ENCODE measurements at regions not wholly inside any gene's neighbourhood (a gene's known extent, or its start where the extent isn't known, plus 50 kb on each side); places are given as distances from the start of the nearest gene placed in this dataset.

DNA sequence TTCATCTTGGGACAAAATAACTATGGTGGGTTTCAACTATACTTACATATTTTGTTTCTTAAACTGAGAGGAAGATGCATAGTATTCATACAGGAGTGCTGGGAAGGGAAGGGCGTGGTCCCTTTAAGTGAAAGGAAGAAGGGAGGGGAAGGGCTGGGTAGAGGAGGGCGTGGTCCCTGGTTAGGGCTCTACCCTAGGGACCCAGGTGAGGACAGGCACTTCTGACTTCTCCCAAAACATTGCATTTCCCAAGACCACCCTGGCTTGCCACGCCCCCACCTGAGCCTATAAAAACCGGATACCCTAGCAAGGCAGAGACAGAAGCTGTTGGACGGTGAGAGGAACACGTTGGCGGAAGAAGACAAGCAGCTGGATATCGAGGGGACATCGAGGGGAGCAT, 157.6 kb upstream of the PLXNA4 start:
- DNase-seq (ENCODE audit: low spot score): no peak

DNA sequence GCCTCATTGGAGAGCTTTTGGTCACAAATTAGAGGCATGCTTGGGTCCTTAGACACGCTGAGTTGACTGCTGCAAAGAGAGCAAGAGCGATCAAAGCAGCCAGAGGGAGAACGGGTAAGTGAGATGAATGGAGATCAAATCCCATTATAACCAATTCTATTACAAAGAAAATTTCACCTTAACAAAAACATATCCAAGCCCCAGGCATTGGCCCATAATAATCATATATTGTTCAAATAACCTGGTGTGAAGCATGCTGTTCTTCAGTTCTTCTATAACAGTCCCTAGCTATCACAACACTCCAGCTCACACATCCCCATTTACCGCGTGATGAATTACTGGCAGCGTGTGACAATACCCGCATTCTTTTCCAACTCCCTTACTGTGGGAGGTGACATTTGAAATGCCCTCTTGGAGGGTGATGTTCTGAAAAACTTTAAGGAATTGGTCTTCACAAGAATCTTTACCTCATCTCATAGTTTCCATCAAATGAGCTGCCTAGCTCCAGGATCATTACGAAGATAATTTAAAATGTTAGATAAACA, 156.1 kb upstream of the PLXNA4 start:
- DNase-seq (ENCODE audit: low spot score): no peak

DNA sequence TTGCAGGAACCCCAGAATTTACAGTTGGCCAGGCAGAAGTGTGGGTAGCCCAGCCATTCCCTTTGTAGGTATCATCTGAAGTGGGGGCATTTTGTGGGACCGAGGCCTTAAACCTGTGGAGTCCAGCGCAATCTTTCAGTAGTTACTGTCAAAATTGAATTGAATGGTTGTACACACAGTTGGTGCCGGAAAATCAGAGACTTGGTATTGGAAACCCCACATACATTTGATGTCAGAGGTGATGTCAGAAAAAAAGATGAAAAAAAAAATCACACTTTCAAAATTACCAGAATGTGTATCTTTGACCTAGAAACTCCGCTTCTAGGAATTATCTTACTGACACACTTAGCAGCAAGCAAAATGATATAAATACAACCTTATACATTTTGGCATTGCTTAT, 153.8 kb upstream of the PLXNA4 start:
- no peak for DNase-seq (ENCODE audit: low spot score)

DNA sequence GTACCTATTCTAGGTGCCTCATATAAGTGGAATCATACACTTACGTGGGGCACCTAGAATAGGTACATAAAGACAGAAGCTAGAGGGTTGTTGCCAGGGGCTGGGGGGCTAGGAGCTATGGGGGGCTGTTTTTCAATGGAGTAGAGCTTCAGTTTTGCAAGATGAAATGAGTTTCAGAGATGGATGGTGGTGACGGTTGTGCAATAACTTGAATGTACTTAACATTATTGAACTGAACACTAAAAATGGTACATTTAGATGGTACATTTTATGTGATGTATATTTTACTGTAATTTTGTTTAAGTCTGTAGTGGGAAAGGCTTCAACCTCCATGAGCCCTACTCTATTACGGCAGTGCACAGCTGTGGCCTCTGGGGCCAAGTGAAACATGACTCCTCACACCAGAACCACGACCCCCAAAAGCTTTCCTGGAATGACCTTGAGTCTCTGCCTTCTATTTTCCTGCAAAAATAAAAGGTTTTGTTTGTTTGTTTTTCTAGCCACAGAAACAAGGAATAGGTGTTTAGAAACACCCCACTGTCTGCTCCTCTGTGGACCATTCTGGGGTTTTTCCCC, 147.3 kb upstream of the PLXNA4 start:
- DNase-seq (ENCODE audit: low spot score): no peak

DNA sequence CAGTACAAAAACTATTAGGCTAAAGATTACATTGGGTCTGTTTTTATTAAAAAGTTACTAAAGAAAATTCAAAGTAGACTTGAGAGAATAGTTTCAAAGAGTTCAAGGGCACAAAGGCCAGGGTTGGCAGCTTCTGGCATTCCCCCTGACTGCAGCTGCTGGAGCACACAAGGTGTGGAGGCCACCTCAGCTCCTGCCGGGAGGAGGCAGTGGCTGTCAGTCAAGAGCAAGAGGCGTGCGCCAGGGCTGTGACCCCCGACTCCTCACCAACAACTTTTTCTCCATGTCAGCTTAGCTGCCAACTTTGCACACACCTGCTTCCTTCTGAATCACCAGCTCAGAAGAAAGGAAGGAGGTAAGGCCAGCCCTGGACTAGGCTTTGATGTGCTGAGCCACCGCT, 144.6 kb upstream of the PLXNA4 start:
- DNase-seq (ENCODE audit: low spot score): no peak

DNA sequence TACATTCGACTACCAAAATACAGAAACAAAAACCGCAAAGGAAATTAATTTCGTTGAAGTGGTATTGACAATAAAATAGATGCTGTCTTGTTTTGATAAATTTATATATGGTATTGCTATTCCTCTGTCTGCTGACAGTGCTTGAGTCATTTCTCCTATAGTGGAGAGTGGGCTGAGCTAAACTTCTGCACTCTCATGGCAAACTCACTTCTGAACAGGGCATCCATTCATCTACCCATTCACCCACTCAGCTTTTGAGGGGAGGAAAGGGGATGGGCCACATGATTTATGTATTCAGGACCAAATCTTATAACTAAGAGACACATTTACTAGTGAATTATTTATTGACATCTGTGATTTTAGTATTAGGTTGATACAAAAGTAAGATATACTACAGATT, 137.6 kb upstream of the PLXNA4 start:
- DNase-seq (ENCODE audit: low spot score): no peak

DNA sequence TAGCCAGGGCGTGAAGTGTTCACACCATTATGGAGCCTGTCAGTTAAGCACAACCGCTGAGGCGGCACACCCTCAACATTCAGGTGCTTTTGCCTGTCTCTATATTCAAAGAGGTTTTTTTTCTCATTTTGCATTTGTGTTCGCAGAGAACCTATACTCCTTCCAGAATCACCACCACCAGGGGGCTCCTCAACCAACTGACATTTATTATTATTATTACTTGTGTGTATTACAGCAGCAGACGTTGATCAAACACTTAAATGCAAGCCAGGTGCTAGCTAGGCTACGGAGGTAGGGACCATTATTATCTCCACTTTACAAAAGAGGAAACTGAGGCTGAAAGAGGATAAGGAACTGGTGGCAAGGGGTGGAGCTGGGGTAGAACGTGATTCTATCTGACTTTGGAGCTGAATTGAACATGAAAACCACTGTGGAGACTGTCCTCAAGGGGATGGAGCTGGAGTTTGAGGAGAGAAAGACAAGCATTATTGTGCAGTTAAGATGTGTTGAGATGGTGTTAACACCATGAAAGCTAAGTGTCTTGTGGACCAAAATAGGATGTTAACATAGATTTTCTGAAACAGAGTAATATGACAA, 133.8 kb upstream of the PLXNA4 start:
- DNase-seq (ENCODE audit: low spot score): no peak

DNA sequence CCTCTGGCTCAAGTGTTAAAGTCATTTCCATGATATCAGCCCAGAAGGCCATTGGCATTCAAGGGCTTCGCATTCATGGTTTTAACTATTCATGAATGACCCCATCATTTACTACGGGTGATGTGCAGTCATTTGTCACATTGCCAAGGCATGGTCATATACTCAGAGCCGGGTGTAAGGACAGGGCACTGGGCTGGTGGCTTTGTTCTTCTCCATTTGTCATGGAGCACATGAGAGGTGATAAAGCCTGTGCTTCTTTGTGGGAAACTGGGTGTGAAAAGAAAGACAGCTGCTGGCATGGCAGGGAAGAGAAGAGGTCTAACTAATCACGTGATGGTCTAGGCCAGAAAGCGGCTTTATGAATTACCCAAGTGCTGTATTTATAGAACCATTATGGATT, 132.2 kb upstream of the PLXNA4 start:
- no peak for DNase-seq (ENCODE audit: low spot score)

DNA sequence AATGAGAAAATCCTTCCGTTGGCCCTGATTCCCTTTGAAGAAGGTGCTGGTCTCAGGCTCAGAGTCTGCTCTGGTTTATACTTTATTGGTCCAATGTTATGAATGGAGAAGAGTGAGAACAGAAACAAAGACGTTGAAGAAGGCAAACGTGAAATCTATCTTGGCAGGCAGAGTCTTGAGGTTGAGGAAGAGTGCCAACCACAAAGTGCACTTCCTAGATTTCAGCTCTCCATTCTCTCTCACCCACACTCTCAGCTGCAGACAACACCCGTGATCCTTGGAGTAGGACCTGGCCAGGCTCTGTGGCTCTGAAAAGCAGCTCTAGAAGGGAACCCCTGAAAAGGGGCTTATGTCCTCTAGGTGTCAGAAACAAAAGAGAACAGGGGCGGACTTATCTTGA, 128.9 kb upstream of the PLXNA4 start:
- peak; percentile 67 for DNase-seq (ENCODE audit: low spot score)

DNA sequence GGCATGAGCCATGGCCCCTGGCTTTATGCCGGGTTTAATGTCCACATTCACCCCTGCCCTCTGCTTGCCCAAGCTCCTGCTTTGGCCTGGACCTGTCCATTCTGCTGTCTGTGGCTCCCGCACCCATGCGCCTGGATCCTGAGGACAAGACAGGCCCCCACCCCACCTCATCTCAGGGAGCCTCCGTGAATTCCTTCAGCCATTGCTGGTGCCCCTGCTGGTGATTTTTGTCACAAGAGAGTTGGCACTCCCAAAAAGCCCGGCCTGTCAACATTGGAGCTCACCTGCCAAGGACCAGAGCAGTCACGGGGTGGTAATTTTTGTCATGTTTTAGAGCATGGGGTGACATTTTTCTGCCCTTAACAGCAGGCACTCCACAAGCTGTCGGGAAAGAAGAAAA, 127.5 kb upstream of the PLXNA4 start:
- no peak for DNase-seq (ENCODE audit: low spot score)

DNA sequence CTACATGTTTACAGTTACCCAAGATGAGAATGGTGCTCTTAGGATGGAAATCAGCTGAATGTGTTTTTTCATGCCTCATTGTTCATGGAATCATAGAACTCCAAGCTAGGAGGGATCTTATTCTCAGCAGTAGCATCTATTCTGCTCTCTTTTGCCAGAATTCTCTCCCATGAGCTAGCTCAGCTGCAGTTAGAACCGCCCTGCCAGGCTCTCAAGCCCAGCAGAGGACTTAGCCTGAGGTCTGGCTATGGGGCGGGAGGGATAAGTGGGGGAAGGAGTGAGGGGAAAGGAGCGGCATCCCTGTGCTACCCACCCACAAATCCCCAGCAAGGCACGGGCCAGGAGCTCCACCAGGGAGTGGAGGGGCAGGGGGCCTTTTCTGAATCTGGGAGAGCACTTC, 120.7 kb upstream of the PLXNA4 start:
- no peak for DNase-seq (ENCODE audit: low spot score)

DNA sequence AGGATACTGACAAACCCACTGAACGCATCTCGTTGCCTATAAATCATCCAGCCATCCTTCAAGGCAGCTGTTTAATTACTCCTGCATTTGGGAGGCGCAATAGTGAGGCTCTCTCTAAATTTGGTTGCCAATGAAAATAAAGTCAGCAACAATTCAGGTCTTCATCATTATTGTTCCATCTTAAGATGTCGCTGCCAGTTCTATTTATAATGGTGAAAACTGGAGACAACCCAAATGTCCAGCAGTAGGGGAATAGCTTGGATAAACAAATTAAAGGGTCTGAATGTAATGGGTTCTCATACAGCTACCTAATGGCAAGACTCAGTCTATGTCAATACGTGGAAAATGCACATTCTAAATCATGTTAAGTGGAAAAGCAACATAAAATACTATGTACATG, 120.1 kb upstream of the PLXNA4 start:
- DNase-seq (ENCODE audit: low spot score): no peak

DNA sequence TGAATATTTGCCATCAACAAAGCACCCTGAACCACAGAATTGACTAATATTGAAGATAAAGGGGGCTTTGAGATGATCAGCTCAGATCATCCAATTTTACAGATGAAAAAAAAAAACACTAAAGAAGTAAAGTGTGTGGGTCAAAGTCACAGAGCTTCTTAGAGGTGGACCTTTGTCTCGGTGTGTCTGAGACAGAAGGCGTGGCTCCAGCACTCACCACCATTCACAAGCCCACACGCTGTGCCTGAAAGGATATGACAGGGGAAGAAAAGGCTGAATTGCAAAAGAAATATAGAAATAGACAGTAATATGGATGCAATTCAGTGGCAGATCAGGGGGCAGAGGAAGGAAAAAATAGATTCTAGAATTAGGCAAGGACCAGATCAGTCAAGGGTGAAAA, 114.9 kb upstream of the PLXNA4 start:
- no peak for DNase-seq (ENCODE audit: low spot score)

DNA sequence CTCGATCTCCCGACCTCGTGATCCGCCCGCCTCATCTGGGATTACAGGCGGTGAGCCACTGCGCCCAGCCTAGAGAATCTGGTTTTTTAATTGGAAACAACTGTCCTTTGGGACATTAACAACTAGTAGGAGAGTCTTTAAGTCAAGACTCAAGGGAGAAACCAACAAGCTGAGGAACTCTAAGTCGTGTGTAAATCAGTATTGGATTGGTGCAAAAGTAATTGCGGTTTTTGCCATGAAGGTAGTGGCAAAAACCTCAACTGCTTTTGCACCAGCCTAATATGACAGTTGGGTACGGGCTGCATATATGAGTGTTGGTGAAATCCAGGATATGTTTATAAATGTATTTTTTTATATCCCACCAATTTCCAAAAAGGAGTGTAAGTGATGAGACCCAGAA, 113.9 kb upstream of the PLXNA4 start:
- DNase-seq (ENCODE audit: low spot score): no peak

DNA sequence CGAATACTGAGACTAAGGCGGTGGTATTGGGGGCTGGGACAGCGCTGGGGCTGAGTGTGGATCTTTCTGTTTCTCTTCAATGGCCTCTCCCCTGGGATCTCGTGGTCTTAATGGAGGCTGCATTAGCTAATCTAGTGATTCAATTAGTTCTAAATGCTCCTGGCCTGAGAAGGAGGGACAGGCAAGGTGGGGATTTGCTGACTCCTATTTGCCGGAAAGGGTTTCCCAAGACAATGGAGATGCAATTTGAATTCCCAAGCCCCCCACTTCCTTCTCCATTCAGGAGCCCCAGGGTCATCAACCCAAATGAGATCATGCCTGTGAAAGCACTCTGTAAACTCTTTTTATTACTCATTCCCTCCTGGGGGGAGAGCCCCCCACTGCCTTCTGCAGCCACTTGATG, 111.7 kb upstream of the PLXNA4 start:
- DNase-seq (ENCODE audit: low spot score): no peak

DNA sequence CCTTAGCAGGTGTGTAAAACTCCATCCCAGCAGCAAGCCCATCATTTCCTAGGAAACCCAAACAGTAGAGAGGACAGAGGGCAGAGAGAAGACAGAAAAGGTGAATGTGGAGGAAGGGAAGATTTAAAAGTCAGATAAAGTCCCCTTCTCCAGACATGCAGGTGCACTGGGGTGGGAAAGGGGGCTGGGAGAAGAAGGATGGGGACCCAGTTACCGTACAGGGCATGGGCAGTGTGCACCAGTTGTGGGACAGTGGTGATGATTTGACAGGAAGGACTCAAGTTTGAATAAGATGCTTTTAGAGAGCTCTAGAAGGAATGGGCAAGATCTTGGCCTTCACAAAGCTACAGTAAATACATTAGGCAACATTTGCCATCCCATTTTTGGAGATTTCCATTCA, 110.7 kb upstream of the PLXNA4 start:
- DNase-seq (ENCODE audit: low spot score): no peak

DNA sequence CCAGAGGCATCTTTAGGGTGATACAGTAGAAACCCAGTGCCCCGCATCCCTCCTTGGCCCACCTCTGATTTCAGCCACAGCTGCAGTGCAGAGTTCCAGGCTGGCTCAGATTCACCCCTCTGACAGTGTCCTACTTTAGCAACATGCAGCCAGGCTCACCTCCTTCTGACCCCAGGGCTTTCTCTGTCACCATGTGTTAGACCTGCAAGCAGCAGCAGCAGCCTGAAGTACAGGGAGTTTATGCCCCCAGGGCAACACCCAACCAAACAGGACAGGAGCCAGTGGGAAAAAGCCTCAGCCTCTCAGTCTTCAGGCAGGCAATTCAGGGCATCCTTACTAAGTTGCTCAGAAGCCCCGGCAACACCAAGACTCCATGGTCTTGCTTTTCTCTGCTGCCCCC, 109.0 kb upstream of the PLXNA4 start:
- DNase-seq (ENCODE audit: low spot score): no peak

DNA sequence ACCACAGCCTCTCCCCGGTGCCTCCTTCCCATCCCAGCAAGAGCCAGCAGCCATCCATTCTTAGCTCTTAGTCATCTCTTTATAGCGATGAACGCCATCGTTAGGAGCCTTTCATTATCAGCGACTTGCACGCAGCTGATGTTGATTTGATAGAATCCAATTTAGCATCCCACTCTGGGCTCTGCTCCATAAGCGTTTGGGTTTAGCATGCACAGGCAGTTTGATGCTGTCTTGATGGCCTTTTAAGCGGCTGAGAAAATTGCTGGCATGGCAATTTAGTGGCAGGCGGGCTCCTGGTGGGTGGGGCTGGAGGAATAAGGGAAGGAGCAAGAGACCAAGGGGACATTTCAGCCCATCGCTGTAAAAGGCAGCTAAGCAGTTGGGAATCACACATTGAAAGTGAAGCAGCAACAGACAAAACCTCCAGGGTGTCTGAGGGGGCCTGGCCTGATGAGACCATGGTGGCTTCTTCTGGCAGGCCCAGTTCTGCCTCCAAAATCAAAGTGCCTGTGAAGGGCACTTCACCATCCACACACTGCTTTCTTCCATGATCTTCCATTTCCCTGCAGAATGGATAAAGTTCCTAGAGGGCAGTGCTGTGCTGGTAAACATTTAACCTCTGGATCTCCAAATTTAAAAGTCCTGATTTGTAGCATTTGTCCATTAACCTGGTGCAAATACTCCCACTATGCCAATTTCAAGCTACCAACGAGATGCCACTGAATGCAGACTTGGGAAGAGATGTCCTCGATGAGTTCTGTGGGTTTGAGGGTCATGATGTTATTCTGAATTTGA, 107.8 kb upstream of the PLXNA4 start:
- peak; percentile 10 for DNase-seq (ENCODE audit: low spot score)

DNA sequence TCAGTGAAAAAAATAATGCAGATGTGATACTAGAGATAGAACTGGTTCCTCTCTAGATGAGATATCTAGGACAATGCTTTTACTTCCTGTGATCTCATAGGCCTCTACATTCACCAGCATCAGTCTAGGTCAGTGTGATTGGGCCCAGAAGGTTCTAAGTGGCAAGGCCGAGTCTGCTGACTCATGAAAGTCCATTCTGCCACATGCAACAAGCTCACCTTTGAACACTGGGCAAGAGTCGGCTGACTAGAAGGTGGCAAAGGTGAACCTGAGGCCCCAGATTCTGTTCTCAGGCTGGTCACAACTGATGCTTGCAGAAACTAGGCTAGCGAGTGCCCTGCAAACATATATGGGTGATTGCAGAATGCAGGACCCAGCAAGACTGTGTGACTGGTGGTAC, 105.7 kb upstream of the PLXNA4 start:
- DNase-seq (ENCODE audit: low spot score): no peak

DNA sequence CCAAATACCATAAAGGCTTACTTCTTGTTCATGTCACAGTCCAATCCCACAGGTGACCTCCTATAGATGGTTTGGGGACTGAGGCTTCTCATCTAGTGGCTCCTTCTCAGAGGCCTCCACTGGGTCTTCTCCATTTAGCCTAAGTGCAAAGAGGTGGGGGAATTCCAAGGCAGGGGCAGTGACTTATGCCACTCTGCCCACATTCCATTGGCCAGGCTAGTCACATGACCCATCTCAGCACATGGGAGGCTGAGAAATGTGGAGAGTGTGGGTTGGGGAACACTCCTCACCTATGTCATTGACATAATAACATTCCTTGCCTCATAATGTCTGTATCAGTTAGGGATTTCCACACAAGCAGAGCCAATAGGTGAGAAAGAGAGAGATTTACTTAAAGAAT, 104.3 kb upstream of the PLXNA4 start:
- DNase-seq (ENCODE audit: low spot score): no peak

DNA sequence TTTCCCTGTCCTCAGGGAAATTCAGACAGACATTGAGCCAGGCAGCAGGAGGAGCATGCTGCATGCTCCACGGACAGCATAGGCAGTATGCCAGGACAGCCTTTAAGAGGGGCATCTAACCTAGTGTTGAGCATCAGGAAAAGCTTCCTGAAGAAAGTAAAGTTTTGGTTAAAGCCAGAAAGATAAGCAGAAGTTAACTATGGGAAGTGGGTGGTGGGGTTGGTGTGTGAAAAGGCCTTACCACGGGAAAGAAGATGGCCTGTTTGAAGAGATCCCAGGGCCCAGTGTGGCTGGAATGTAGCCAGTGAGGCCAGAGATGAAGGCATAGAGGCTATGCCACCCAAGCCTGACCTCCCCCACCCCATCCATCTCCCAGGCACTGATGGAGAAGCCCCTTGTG, 102.4 kb upstream of the PLXNA4 start:
- DNase-seq (ENCODE audit: low spot score): no peak

DNA sequence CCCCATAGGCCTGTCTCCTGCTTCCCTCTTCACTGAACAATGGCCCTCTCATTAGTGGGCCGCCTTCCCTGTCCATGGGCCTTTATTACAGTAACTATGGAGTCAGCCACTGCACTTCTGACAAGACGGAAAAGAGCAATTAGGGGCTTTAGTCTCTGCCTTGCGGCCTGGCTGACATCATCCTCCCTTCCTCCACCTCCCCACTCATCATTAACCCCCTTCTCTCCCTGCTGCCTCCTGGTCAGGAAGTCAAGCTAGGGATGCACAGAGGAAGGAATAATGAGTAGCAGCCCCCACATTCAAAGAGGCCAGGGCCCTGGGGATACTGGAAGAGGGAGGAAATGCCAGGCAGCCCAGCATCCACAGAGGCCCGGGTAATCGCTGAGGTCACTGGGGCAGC, 101.6 kb upstream of the PLXNA4 start:
- DNase-seq (ENCODE audit: low spot score): no peak

DNA sequence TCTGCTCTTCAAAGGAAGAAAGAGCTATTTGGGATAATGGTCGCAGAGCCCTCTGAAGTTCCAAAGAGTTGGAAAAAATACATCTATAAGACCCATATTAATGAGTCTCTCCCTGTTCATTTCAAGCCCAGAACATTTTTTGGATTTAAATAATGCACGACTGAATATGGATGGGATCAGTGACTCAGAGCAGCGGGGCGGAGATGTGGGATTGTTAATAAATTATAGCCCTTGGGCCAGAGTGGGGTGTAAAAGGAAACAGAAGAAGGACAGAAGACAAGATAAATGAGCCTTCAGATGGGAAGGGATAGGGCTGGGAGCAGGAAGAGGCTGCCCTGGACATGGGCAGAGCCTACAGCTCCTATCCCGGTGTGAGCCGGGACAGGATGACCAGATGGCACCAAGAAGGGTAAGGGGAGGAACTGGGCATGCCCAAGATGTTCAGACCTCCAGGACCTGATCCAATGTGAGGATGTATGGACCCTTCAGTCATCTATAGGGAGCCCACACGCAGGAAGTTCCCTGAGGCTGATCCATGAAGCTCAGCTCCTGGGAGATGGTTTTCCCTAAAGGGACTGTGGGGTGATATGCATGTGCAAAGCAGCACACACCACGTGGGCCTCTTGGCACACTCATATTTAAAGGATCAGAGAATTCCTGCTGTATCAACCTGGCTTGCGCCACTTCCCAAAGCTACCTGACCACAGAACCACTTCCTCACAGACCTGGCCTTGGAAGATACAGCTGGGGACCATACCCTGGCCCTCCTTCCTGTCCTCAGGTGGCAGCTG, 96.1 kb upstream of the PLXNA4 start:
- no peak for DNase-seq (ENCODE audit: low spot score)
